ENCODE measurements at regions not wholly inside any gene's neighbourhood (a gene's known extent, or its start where the extent isn't known, plus 50 kb on each side); places are given as distances from the start of the nearest gene placed in this dataset.

DNA sequence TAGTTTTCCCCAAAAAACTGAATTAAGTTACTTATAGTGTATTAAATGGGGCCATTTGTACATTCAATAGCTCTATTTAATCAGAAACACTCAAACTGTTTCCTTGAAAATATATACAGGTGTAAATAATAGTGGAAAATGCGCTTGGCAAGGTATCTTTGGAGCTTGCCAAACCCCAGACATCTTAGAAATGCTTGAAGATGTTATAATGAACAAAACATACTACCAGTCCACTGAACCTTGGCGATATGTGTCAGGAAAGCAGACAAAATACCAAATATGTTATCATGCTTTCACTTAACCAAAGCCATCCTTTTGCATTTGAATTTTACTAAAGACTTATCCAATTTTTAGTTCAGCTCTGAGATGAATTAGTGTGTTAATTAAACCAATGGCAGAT is 352.7 kb upstream of the SEMA3A start:
- Histone ChIP-seq H3K4me1 (no peaks in the 10 kb centered on the region), H3K4me3 (no peak overlapping the region), H3K27ac (no peak overlapping the region), H3K9me3 (no peaks in the 10 kb centered on the region), H3K4me2 (no peak overlapping the region)
- ChIA-PET CTCF (interaction anchor here (1.4 kb wide), 2 partner anchors 12 to 473 kb away, joined by 3 read pairs; no protein-coding TSS in a partner anchor), POLR2A (no interaction called here)
- WGBS (ENCODE audit: missing lambda C conversion rate) = 87% methylated on average over 2 of the region's 2 CpGs
- ATAC-seq (no peak), FAIRE-seq (no peak), DNase-seq (ENCODE audit: low read depth in 1 of 2, low spot score in 1 of 2) (no peak)
- TF ChIP-seq EP300 (IDR thresholded peaks at IDR 0.05) (no peak), POLR2AphosphoS2 (conservative IDR thresholded peaks at IDR 0.05; ENCODE audit: low read length) (no peak), ZSCAN20 (CRISPR knock-in tag; IDR thresholded peaks at IDR 0.05) (no peak), RAD21 (conservative IDR thresholded peaks at IDR 0.05 in 1 of 2, IDR thresholded peaks at IDR 0.05 in 1 of 2) (no peak), KDM5A (IDR thresholded peaks at IDR 0.05) (no peak), MYC (IDR thresholded peaks at IDR 0.05; ENCODE audit: borderline replicate concordance, low read length) (no peak), EHMT2 (IDR thresholded peaks at IDR 0.05; ENCODE audit: low read depth) (no peak), RFX5 (IDR thresholded peaks at IDR 0.05) (no peak), HOXB13 (CRISPR knock-in tag; IDR thresholded peaks at IDR 0.05; ENCODE audit: low read depth) (no peak), MAFK (IDR thresholded peaks at IDR 0.05; ENCODE audit: partially characterized antibody) (no peak), ESRRA (IDR thresholded peaks at IDR 0.05; ENCODE audit: borderline replicate concordance, low read length) (no peak), RCOR1 (IDR thresholded peaks at IDR 0.05; ENCODE audit: low read depth, low read length) (no peak)
- TF ChIP-seq, protein P1, sequence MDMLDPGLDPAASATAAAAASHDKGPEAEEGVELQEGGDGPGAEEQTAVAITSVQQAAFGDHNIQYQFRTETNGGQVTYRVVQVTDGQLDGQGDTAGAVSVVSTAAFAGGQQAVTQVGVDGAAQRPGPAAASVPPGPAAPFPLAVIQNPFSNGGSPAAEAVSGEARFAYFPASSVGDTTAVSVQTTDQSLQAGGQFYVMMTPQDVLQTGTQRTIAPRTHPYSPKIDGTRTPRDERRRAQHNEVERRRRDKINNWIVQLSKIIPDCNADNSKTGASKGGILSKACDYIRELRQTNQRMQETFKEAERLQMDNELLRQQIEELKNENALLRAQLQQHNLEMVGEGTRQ (IDR thresholded peaks at IDR 0.05) = no peak
- TF ChIP-seq, protein P2, sequence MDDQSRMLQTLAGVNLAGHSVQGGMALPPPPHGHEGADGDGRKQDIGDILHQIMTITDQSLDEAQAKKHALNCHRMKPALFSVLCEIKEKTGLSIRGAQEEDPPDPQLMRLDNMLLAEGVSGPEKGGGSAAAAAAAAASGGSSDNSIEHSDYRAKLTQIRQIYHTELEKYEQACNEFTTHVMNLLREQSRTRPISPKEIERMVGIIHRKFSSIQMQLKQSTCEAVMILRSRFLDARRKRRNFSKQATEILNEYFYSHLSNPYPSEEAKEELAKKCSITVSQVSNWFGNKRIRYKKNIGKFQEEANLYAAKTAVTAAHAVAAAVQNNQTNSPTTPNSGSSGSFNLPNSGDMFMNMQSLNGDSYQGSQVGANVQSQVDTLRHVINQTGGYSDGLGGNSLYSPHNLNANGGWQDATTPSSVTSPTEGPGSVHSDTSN (IDR thresholded peaks at IDR 0.05) = no peak

DNA sequence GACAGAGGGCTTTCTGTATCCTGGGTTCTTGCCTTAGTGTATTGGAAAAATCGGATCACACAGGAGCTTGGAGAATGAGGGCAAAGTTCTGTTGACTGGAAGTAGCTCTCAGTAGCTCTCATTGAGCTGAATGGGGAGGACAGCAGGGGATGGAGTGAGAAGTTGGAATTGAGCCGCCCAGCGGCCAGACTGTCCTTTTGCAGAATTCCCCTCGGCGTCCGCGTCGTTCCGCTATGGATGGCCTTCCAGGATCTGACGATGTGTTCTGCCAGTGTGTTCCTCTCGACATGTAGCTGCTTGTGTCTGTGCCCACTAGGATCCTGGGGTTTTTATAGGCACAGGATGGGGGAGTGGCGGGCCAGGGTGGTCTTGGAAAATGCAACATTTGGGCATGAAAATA is 351.8 kb upstream of the SEMA3A start:
- Histone ChIP-seq H3K9me3 (no peaks in the 10 kb centered on the region), H3K4me3 (no peak overlapping the region), H3K4me2 (no peak overlapping the region), H3K4me1 (no peaks in the 10 kb centered on the region), H3K27ac (no peak overlapping the region)
- DNase-seq (ENCODE audit: low read depth in 1 of 2, low spot score in 1 of 2) (no peak), FAIRE-seq (no peak), ATAC-seq (no peak)
- WGBS (ENCODE audit: missing lambda C conversion rate) = 94% methylated on average over 12 of the region's 12 CpGs
- POLR2A ChIA-PET = no interaction called here
- CTCF ChIA-PET = interaction anchor here (1.4 kb wide), 3 partner anchors 11 to 474 kb away, joined by 3 read pairs; no protein-coding TSS in a partner anchor
- TF ChIP-seq FOSB (CRISPR knock-in tag; IDR thresholded peaks at IDR 0.05) (no peak), ZNF302 (CRISPR knock-in tag; IDR thresholded peaks at IDR 0.05) (no peak), EHF (CRISPR knock-in tag; IDR thresholded peaks at IDR 0.05) (no peak), NPAS2 (CRISPR knock-in tag; IDR thresholded peaks at IDR 0.05; ENCODE audit: borderline replicate concordance) (no peak)
- TF ChIP-seq, protein P1 (IDR thresholded peaks at IDR 0.05) = no peak
- TF ChIP-seq, protein P2 (IDR thresholded peaks at IDR 0.05) = no peak

DNA sequence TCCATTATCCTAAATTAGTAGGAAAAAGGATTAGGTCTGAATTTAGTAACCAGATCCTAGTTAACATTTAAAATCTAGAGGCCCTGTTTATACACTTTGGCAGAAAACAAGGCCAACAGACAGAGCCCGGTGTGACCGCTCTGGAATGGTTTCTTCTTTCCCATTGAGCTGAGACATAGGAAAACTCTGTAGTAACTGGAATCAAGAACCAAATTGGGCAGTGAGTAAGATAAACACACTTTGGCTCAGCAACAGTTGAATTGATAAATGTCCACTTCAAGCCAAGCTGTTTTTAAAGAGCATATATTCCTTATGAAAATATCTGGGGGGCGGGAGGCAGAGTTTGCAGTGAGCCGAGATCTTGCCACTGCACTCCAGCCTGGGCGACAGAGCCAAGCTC is 343.7 kb upstream of the SEMA3A start:
- no peak for DNase-seq (ENCODE audit: low read depth in 1 of 2, low spot score in 1 of 2)
- no peak for ATAC-seq
- no peak overlapping the region for H3K4me2 ChIP-seq
- POLR2A ChIA-PET = no interaction called here
- WGBS (ENCODE audit: missing lambda C conversion rate) = 89% methylated on average over 5 of the region's 5 CpGs
- peak overlapping the region in 1 of 2 experiments; percentile 65; a peak in 3 of 6 replicates for H3K27ac ChIP-seq
- FAIRE-seq = no peak
- CTCF ChIA-PET = no interaction called here
- H3K4me3 ChIP-seq = no peak overlapping the region
- H3K4me1 ChIP-seq = peaks cover 26% of the 10 kb centered on the region
- H3K9me3 ChIP-seq = no peaks in the 10 kb centered on the region
- TF ChIP-seq, protein P2 (IDR thresholded peaks at IDR 0.05) = no peak
- TF ChIP-seq ZSCAN20 (CRISPR knock-in tag; IDR thresholded peaks at IDR 0.05) = no peak
- no peak for TF ChIP-seq RARB (CRISPR knock-in tag; IDR thresholded peaks at IDR 0.05)
- TF ChIP-seq CBX8 (IDR thresholded peaks at IDR 0.05) = no peak
- no peak for TF ChIP-seq CEBPB (IDR thresholded peaks at IDR 0.05)
- TF ChIP-seq, protein P3, sequence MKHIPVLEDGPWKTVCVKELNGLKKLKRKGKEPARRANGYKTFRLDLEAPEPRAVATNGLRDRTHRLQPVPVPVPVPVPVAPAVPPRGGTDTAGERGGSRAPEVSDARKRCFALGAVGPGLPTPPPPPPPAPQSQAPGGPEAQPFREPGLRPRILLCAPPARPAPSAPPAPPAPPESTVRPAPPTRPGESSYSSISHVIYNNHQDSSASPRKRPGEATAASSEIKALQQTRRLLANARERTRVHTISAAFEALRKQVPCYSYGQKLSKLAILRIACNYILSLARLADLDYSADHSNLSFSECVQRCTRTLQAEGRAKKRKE (CRISPR knock-in tag; IDR thresholded peaks at IDR 0.05; ENCODE audit: low read depth) = no peak
- TF ChIP-seq JUN (IDR thresholded peaks at IDR 0.05) = no peak
- no peak for TF ChIP-seq HDAC2 (IDR thresholded peaks at IDR 0.05)
- TF ChIP-seq, protein P4, sequence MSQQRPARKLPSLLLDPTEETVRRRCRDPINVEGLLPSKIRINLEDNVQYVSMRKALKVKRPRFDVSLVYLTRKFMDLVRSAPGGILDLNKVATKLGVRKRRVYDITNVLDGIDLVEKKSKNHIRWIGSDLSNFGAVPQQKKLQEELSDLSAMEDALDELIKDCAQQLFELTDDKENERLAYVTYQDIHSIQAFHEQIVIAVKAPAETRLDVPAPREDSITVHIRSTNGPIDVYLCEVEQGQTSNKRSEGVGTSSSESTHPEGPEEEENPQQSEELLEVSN (IDR thresholded peaks at IDR 0.05; ENCODE audit: borderline replicate concordance, low read depth) = no peak
- TF ChIP-seq MYC (IDR thresholded peaks at IDR 0.05; ENCODE audit: borderline replicate concordance, low read length) = no peak
- no peak for TF ChIP-seq EHF (CRISPR knock-in tag; IDR thresholded peaks at IDR 0.05)
- no peak for TF ChIP-seq RAD21 (conservative IDR thresholded peaks at IDR 0.05 in 1 of 2, IDR thresholded peaks at IDR 0.05 in 1 of 2)
- TF ChIP-seq KDM1A (IDR thresholded peaks at IDR 0.05; ENCODE audit: low read depth) = no peak
- TF ChIP-seq HOXB13 (CRISPR knock-in tag; IDR thresholded peaks at IDR 0.05; ENCODE audit: low read depth) = no peak
- TF ChIP-seq, protein P5, sequence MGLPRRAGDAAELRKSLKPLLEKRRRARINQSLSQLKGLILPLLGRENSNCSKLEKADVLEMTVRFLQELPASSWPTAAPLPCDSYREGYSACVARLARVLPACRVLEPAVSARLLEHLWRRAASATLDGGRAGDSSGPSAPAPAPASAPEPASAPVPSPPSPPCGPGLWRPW (IDR thresholded peaks at IDR 0.05) = no peak
